Coronary artery (tissue), 2 donors: ENCODE measurements at regions not wholly inside any gene's neighbourhood (a gene's known extent, or its start where the extent isn't known, plus 50 kb on each side); places are given as distances from the start of the nearest gene placed in this dataset.

ENCODE experiments used
- DNase-seq: peaks from one replicate; pipeline ENCODE4 v3.0.0-alpha.2; 2017; ENCODE audit warnings: low spot score
- H3K27ac ChIP-seq, 2 donors: fragments of 200-600 bp; sonication (generic); one replicate each; pipeline ENCODE4 v1.5.1; 2016 to 2019
- H3K4me3 ChIP-seq: fragments of 200-600 bp; sonication (generic); 2 replicates; pipeline ENCODE4 v1.5.1; 2016; ENCODE audit warnings: mild to moderate bottlenecking, moderate library complexity
- CTCF ChIP-seq: fragments of 200-600 bp; sonication (generic); IDR thresholded peaks from one replicate; pipeline ENCODE4 v1.5.1; 2019; ENCODE audit warnings: antibody characterized with exemption

- no peak overlapping the region for H3K4me3 ChIP-seq
- no peak for DNase-seq
- no peak for TF ChIP-seq CTCF
- H3K27ac ChIP-seq: no peak overlapping the region
Measured at GRCh38 chr5:5588887-5589826, 166.7 kb downstream of the ICE1 start.

- no peak for TF ChIP-seq CTCF
- no peak for DNase-seq
- no peak overlapping the region for H3K27ac ChIP-seq
- H3K4me3 ChIP-seq: no peak overlapping the region
Measured at GRCh38 chr5:5588386-5588785, 165.9 kb downstream of the ICE1 start.

- Histone ChIP-seq H3K4me3 (no peak overlapping the region), H3K27ac (no peak overlapping the region)
- TF ChIP-seq CTCF: no peak
- DNase-seq: no peak
Measured at GRCh38 chr5:5587474-5587873, 165.0 kb downstream of the ICE1 start.

- no peak for TF ChIP-seq CTCF
- no peak overlapping the region for H3K27ac ChIP-seq
- H3K4me3 ChIP-seq: no peak overlapping the region
- DNase-seq: no peak
Measured at GRCh38 chr5:5586721-5587120, 164.2 kb downstream of the ICE1 start.

GRCh38 chr5:5585751-5586341, 163.4 kb downstream of the ICE1 start:
- no peak for TF ChIP-seq CTCF
- no peak overlapping the region for H3K27ac ChIP-seq
- no peak for DNase-seq
- no peak overlapping the region for H3K4me3 ChIP-seq

- DNase-seq: no peak
- TF ChIP-seq CTCF: no peak
- H3K4me3 ChIP-seq: no peak overlapping the region
- no peak overlapping the region for H3K27ac ChIP-seq
Measured at GRCh38 chr5:5584751-5585150, 162.3 kb downstream of the ICE1 start.
